NCI-H2107 treated with DMSO at 0.1 percent for 48 hours (cell line): ENCODE measurements at regions not wholly inside any gene's neighbourhood (a gene's known extent, or its start where the extent isn't known, plus 50 kb on each side); places are given as distances from the start of the nearest gene placed in this dataset.
"Not testable (repeated sequence)": the region's sequence is repeated elsewhere in the genome, so short reads cannot be mapped to it uniquely, and the experiment has no call there.

Experiments used
- DNase-seq: peaks from one replicate; lab custom pipeline; 2025; ENCODE audit not compliant: unreplicated experiment; lab: John Stamatoyannopoulos, UW

DNA sequence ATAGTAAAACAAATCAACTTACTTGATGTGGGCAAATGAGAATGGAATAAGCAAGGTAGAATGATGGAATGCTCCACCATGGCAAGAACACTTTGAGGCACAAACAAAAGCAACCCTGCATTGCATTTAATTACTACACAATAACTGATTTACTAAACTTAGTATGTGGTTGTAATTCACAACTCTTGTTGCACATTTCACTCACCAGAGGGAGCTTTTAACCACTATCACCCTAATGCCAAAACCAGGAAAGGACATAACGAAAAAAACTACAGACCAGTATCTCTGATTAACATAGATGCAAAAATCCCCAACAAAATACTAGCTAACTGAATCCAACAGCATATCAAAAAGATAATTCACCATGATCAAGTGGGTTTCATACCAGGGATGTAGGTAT lies 659.8 kb downstream of the CPS1 start:
- no peak for DNase-seq

DNA sequence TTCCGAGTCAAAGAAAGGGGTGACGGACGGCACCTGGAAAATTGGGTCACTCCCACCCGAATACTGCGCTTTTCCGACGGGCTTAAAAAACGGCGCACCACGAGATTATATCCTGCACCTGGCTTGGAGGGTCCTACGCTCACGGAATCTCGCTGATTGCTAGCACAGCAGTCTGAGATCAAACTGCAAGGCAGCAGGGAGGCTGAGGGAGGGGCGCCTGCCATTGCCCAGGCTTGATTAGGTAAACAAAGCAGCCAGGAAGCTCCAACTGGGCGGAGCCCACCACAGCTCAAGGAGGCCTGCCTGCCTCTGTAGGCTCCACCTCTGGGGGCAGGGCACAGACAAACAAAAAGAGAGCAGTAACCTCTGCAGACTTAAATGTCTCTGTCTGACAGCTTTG lies 663.1 kb downstream of the CPS1 start:
- not testable (repeated sequence) for DNase-seq

DNA sequence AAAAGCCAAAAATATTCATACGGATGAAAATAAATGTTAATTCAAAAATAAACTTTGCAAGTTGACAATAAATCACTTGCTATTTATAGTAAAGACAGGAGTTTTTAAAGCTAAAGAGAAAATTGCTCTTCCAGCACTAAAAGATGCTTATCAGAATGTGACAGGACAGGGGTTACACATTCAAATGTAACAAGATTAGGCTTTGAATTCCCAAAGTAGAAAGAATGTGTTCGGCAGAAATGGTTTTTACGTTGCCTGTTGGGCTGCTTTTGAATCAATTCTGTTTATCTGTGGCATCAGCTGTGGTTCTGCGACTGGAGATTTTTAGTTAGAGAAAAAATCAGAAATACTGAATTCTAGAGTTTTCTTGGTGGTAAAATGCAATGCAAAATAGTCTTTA lies 669.4 kb downstream of the CPS1 start:
- no peak for DNase-seq

DNA sequence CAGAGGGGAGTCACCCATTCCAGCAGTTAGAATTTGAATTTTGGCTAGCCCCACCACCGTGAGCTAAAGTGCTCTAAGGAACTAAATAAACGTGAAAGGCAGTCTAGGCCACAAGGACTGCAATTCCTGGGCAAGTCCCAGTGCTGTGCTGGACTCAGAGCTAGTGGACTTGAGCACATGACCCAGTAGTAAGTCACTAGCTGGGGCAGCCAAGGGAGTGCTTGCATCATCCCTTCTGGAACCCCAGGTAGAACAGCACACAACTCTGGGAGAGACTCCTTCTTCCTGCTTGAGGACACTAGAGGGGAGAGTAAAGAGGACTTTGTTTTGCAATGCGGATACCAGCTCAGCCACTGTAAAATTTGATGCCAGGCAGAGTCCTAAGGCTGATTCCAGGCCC lies 672.2 kb downstream of the CPS1 start:
- DNase-seq, result no peak

DNA sequence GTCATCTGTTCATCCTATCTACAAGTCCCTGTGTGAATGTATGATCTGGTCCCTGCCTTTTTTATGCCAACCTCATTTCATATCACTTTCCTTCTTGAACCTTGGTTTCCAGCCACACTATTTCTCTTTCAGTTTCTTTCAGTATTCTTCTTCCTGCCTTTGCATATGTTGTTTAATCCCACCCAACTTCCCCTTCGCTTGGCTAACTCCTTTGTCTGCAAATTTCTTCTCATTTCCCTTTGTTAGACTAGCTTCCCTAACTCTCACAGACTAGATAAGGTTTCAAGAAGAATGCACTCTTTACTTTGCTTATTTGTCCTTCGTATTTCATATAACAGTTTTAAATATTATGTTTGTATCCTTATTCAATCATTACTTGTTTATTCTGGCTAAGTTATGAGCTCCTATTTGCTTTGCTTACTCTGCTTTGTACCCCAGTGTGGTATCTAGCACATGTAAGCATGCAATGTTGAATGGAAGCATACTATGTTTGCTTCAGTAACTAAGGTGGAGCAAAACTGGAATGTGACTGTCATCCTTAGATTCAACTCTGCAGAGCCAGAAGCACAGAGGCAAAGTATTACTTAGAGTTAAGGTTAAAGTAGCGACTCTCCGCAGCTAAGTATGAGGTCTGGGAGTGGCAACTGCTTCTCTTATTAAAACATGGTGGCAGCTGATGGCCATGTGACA lies 681.3 kb downstream of the CPS1 start:
- DNase-seq, result no peak

DNA sequence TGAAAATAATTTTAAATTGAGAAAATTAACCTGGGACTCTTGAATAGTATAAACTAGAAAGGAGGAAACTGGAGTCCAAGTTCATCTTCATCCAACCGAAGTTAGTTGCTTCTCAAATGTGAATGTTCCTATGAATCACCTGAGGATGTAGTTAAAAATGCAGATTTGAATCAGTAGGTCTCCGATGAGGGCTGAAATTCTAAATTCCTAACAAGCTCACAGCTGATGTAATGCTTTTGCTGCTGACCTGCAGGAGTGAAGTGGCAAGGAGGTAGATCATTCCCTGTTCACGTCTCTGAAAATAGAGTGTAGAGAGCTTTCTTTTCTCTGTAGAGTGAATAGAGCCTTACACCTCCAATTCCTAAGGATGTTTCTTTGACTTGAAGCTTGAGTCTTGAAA lies 685.5 kb downstream of the CPS1 start:
- DNase-seq, result no peak

DNA sequence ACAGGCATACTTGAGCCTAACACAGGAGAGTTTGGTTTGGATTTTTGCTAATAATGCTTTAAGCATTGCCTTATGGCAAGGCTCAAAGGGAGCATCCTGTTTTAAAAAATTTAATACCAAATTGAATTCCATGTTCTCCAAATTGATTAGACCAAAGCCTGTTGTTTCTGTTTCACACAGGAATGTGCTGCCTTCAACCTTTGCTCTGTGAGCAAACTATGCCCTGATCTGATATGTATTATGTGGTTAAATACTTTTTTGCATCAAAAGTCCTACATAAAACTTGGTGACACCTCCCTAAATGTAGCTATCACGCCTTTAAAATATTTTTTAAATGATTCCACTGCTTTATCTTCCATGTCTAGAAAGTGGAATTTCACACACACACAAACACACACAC lies 691.4 kb downstream of the CPS1 start:
- DNase-seq, result no peak

DNA sequence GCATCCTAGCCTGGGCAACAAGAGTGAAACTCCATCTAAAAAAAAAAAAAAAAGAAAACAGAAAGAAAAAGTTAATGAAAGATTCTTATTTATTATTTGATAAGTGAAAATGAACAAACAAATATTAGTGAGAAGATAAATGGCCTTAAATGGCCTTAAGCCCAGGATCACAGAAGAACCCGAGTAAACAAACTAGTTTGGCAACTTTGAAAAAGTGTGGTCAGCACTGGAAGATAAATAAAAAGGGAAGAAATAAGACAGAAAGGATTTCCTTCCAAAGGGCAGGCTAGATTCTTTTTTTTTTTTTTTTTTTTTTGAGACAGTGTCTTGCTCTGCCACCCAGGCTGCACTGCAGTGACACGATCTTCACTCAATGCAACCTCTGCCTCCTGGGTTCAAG lies 692.4 kb downstream of the CPS1 start:
- DNase-seq, result no peak

DNA sequence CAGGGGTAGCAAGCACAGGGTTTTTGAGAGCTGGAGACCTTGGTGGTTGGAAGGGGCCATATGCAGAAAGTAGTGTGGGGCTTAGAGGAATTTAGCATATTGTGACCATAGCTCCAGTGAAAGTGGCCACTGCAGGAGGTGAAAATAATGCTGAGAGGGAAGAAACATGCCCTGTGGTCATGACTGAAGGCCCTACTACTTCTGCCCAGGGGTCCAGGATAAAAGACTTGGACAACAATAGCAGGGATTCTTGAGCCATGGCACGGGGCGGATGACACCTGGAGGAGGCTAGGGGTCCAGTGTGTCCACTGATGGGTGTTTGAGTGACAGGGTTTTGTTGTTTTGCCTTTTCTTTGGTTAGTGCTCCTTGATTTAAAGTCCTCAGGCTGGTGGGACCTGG lies 694.6 kb downstream of the CPS1 start:
- DNase-seq, result no peak

DNA sequence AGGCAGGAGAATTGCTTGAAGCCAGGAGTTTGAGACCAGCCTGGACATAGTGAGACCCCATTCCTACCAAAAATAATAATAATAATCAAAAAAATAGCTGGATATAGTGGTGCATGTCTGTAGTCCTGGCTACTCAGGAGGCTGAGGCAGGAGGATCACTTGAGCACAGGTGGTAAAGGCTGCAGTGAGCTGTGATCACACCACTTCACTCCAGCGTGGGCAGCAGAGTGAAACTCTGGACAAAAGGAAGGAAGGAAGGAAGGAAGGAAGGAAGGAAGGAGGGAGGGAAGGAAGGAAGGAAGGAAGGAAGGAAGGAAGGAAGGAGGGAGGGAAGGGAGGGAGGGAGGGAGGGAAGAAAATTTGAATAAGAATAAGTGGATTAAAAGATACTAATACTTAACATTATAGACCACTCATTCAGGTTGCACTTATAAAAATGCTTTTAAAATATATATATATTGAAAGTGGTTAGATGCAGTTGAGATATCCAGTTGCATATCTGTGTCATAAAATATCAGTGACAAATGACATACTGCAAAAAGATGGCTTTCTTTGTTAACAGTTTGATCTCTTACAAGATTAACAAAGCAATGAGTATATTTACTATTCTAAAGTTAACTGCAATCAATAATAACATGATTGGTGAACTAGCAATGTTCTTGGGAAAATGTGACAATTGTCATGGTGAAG lies 702.4 kb downstream of the CPS1 start:
- no peak for DNase-seq

DNA sequence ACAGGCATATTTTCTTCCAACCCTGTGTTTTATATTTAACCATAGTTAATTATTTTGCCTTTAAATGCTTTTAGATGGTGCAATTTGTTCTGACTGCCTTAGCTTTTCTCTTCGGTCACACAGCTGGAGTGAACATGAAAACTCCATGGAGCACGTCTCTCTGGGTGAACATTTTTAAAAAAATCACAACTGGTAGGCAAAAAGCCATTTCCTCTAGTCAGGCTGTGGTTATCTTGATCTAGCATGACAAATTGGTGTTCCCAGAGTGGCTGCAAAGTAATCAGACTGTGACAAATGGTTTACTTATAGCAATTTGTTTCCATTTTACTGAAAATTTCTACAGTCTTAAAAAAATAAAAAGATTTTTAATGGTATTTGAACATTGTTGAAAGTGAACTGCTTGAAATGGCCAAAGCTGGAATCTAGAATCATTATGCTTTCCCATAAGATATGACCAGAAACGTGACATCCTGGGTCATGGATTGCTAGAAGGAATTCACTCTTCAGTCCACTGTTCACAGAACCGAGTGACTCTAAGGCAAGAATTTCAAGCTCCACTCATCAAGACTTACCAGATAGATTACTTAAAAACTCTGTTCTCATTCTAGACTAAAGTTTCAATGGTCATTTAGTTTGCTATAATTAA lies 703.6 kb downstream of the CPS1 start:
- DNase-seq, result no peak

DNA sequence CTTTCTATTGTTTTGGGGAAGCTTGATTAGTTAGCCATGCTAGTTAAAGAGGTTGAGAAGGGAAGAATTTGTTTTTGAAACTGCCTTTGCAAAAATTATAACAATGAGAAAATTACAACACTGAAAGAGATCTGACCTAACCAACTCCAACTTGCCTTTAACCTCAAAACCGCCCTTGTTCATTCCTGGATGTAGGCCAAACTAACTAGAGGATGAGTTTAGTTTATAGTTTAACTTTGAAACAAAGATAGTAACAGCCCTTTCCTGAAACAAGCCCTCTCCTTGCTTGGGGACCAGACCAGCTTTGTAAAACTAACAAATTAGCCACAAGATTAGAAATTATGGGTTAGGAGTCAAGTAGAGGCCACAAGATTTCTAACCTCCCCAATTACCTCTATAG lies 713.9 kb downstream of the CPS1 start:
- no peak for DNase-seq

DNA sequence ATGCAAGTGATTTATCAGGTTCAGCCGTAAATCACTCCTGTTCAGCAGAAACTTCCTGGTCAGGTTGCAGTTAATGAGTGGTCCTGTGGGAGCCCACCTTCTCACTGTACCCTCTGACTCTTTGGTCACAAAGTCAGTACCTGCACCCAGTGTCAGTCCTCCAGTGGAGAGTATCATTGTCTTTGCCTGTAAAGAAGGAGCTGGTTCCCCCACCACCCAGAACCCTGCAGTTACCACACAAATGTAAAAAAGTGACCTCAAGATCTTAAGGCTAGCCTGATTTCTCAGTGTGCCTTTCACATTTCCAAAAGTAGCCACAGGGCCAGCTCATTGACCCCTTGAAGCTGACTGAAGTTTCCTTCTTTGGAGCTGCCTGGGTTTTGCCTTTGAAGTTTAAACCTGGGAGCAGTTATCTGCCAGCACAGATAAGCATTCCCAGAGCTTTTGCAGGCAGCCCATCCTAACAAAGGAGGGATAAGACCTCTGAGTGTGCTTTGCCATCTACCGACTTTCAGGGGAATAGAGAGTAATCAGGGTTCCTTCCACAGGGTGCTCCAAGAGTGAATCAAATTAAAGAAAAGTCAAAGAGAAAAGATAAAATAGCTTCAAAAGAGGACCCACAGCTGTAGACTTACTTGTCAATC lies 725.2 kb downstream of the CPS1 start:
- no peak for DNase-seq

DNA sequence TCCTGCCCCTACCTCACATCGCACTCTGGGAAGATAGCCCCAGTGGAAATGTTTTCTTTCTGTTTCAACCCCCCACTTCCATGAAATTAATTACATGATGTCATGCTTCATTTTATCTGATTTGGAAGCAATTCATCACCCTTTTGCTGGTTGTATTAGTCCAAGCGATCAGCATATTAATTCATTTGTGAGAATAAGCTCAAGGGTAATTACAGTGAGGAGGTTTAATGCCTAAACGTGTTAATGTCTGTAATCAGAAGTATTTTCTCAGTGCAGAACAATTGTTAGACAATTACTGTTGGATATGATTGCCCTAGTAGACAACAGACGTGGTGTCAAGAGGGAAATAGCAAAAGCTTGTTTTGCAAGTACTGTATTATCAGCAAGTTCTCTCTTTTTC lies 746.3 kb downstream of the CPS1 start:
- DNase-seq, result no peak

DNA sequence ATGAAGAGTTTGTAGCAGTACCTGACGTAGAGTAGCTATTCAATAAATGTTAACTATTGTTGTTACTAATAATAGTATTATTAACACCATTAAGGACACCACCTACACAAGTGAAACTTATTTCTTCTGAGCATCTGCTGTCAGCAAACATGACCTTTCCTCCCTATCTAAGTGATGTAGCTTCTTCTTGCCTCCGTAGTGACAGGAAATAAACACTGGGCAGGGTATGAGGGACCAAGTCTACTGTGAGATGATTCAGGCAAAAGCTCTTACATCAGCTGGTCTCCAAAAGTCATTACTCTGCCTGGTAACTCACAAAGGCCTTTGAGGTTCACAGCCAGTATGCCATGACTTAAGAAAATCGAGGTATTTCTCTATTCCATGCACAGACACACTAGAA lies 750.5 kb downstream of the CPS1 start:
- DNase-seq, result no peak
